ENCODE measurements at regions not wholly inside any gene's neighbourhood (a gene's known extent, or its start where the extent isn't known, plus 50 kb on each side); places are given as distances from the start of the nearest gene placed in this dataset.

GRCh38 chr1:71193153-71193552 is 112.3 kb upstream of the ZRANB2 start:
- DNase-seq (ENCODE audit: insufficient read length, low spot score): no peak
- FAIRE-seq: no peak

- DNase-seq (ENCODE audit: insufficient read length, low spot score) (no peak), FAIRE-seq (no peak)
Measured at GRCh38 chr1:71191520-71191919, 110.7 kb upstream of the ZRANB2 start.

- DNase-seq (ENCODE audit: insufficient read length, low spot score): no peak
Measured at GRCh38 chr1:71190843-71191242, 110.0 kb upstream of the ZRANB2 start.

GRCh38 chr1:71184410-71184809 is 103.6 kb upstream of the ZRANB2 start:
- no peak for DNase-seq (ENCODE audit: insufficient read length, low spot score)
- no peak for FAIRE-seq

More at GRCh38 chr1:71190843-71191242, 110.0 kb upstream of the ZRANB2 start:
- FAIRE-seq: no peak

GRCh38 chr1:71179997-71180396 is 99.2 kb upstream of the ZRANB2 start:
- no peak for FAIRE-seq
- no peak for DNase-seq (ENCODE audit: insufficient read length, low spot score)

GRCh38 chr1:71170925-71171324 is 90.1 kb upstream of the ZRANB2 start:
- DNase-seq (ENCODE audit: insufficient read length, low spot score) (no peak), FAIRE-seq (no peak)

- no peak for FAIRE-seq
- DNase-seq (ENCODE audit: insufficient read length, low spot score): no peak
Measured at GRCh38 chr1:71167505-71167904, 86.7 kb upstream of the ZRANB2 start.

- DNase-seq (ENCODE audit: insufficient read length, low spot score) (no peak), FAIRE-seq (no peak)
Measured at GRCh38 chr1:71166178-71167173, 85.6 kb upstream of the ZRANB2 start.

GRCh38 chr1:71157715-71158114 is 76.9 kb upstream of the ZRANB2 start:
- DNase-seq (ENCODE audit: insufficient read length, low spot score): no peak
- FAIRE-seq: no peak

- FAIRE-seq: no peak
- DNase-seq (ENCODE audit: insufficient read length, low spot score): no peak
Measured at GRCh38 chr1:71157151-71157550, 76.3 kb upstream of the ZRANB2 start.

GRCh38 chr1:71156590-71156989 is 75.8 kb upstream of the ZRANB2 start:
- DNase-seq (ENCODE audit: insufficient read length, low spot score) (no peak), FAIRE-seq (no peak)

GRCh38 chr1:71154429-71154828 is 73.6 kb upstream of the ZRANB2 start:
- DNase-seq (ENCODE audit: insufficient read length, low spot score) (no peak), FAIRE-seq (no peak)

GRCh38 chr1:71153826-71154225 is 73.0 kb upstream of the ZRANB2 start:
- FAIRE-seq (no peak), DNase-seq (ENCODE audit: insufficient read length, low spot score) (no peak)

GRCh38 chr1:71147637-71148360 is 67.0 kb upstream of the ZRANB2 start:
- FAIRE-seq: no peak

GRCh38 chr1:71135571-71135970 is 54.7 kb upstream of the ZRANB2 start:
- DNase-seq (ENCODE audit: insufficient read length, low spot score): no peak
- FAIRE-seq: no peak

More at GRCh38 chr1:71147637-71148360, 67.0 kb upstream of the ZRANB2 start:
- no peak for DNase-seq (ENCODE audit: insufficient read length, low spot score)

All from GM19239 (cell line).